ENCODE measurements at regions not wholly inside any gene's neighbourhood (a gene's known extent, or its start where the extent isn't known, plus 50 kb on each side); places are given as distances from the start of the nearest gene placed in this dataset.

DNA sequence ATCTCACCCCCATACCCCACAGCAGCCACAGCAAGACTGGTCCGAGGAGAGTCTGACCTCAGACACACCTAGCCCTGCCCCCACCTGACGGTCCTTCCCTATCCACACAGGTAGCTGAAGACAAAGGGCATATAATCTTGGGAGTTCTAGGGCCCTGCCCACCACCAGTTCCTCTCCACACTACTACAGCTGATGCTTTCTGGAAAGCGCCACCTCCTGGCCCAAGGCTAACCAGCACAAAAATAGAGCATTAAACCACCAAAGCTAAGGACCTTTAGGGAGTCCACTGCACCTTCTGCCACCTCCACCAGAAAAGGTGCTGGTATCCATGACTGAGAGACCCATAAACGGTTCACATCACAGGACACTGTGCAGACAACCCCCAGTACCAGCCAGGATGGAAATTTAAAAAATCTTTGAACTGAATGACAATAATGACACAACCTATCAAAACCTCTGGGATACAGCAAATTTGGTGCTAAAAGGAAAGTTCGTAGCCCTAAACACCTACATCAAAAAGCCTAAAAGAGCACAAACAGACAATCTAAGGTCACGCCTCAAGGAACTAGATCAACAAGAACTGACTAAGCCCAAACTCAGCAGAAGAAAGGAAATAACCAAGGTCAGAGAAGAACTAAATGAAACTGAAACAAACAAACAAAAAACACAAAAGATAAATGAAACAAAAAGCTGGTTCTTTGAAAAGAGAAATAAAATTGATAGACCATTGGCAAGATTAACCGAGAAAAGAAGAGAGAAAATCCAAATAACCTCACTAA is 122.1 kb upstream of the TPRG1 start:
- DNase-seq (ENCODE audit: low spot score): no peak

DNA sequence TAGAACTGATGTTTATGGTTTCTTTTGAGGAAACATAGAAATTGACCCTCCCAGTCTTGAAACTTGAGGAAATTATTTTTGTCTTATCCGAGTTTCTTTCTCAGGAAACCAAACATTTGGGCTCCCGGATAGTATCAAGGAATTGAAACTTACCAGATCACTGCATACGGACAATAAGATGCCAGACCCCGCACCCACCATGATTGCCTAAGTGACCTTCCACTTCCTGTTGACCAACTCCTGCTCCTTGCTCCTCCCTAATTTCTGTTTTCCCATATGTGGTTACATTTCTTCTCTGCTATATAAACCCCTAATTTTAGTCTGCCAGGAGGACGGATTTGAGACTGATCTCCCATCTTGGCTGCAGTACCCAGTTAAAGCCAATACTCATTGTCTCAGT is 118.4 kb upstream of the TPRG1 start:
- DNase-seq (ENCODE audit: low spot score): no peak

DNA sequence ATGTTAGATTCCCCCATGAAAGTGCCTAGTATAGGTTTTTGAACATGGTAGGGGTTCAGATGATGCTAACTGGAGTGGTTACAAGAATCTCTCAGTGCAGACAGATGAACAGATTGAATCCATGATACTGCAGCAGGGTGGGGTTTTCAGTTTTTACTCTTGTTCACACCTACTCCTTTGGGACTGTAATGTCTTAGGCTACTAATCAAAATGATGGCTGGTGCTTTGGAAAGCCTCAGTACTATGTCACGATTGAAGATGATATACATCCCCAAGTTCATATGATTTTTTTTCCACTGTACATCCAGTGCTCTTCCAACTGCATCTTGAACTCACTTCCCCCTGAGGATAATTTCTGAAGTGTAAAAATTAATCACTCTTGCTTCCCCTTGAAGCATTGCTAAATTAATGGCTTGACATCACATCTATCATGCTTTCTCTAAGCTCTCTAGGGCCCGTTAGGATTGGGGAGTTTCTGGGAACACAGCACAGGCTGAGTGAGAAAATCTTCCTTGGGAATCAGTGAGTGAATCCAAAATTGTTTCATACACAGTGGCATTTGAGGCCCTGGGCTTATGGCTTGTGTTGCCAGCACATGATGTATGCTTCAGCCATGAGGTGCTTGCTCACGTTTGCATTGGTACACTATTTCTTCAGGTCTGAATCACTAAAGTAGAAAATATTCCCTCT is 115.0 kb upstream of the TPRG1 start:
- no peak for DNase-seq (ENCODE audit: low spot score)

DNA sequence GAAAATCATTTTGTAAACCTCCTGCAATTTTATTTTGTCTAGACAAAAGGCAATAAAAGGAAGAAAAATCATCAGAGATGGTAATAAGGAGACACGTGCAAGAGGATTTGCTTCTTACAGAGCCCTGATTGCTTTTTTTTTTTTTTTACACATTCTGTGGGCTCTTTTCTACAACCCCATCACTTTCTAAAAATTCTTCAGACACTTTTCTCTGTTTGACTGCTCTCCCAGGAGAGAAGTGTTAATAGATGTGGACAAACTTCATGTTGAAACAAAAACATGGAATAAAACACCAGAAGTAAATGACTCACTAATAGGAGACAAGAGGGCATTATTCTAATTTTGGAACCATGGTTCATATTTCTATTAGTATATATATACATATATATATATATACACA is 114.4 kb upstream of the TPRG1 start:
- no peak for DNase-seq (ENCODE audit: low spot score)

DNA sequence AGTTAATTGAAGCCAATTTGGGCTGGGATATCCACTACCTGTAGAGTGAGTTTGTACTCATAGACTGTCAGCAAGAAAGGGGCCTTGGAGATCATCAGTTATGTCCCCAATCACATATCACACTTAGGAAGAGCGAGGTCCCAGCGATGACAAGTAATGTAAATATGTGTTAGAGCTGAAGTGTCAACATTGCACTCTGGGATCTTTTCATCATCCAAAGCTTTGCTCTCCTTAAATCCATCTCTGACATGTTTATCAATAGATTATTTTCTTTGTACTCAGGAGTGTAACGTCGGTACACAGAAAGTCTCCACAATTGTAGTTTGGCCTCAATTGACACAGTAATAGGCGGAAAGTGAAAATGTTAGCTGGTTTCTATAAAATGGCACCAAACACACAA is 113.7 kb upstream of the TPRG1 start:
- DNase-seq (ENCODE audit: low spot score): no peak

DNA sequence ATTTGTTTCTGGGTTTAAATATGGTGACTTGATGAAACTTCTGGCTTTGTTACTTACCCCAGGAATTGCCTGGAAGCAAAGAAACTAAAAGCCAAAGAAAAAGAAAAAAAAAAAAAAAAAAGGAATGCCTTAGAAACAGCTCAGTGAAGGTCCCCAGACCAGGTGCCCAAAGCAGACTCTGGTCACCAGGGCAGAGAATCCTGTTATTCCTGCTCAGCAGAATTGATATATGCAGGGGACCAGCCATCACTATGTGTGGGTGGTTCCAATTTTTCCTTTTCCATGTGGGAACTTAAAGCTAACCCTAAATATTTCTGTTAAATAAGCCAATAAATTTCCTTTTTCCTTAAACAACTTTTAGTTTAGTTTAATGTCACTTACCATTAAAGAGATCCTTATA is 100.8 kb upstream of the TPRG1 start:
- DNase-seq (ENCODE audit: low spot score): no peak

DNA sequence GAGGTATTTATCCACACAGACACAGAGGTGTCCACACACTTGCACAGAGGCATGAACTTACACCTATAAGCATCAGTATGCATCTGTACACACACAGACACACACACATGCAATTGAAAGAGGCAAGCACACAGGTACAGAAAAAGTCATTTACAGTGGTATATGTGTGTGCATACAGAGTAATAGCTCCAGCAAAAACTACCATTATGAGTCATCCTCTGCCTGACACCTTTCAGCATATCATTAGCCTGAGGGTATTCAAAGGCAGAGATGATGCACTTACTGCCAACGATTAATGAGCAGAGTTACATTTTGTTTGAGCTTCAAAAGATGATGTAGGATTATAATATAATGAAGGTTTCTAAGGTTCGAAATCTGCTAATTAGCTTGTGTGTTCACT is 100.3 kb upstream of the TPRG1 start:
- no peak for DNase-seq (ENCODE audit: low spot score)

DNA sequence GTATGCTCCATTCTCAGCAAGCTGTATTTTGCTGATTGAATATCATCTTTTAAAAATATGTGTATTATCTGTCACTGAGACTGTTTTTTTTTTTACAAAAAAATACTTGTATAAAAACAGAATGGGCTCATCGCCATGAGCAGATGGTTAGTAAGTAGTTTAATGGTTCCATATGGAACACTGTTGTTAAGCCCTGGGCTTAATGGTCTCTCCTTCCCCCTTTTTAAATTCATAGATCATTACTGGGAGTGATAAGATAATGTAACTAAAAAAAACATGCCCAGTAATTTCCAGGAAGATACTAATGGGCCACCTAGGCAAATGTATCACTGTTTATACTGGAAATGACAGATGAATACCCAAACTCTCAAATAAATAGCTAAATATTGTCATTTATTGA is 95.3 kb upstream of the TPRG1 start:
- DNase-seq (ENCODE audit: low spot score): no peak

DNA sequence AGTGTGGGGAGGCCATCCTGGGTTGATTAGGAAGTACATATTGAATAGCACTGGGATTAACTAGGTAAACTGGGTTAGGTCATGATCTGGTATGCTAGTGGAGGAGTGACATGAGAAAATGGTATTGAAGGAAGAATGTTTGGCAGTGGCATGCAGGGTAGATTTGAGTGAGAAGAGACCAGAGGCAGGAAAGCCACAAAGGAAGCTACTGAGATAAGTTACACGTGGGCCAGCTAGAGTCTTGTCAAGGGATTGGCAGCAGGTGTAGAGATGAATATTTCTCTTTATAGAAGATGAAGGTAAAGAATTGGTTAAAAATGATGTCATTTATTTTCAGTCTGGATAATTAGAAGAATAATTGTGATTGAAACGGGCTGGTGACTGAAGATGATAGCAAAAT is 91.0 kb upstream of the TPRG1 start:
- no peak for DNase-seq (ENCODE audit: low spot score)

DNA sequence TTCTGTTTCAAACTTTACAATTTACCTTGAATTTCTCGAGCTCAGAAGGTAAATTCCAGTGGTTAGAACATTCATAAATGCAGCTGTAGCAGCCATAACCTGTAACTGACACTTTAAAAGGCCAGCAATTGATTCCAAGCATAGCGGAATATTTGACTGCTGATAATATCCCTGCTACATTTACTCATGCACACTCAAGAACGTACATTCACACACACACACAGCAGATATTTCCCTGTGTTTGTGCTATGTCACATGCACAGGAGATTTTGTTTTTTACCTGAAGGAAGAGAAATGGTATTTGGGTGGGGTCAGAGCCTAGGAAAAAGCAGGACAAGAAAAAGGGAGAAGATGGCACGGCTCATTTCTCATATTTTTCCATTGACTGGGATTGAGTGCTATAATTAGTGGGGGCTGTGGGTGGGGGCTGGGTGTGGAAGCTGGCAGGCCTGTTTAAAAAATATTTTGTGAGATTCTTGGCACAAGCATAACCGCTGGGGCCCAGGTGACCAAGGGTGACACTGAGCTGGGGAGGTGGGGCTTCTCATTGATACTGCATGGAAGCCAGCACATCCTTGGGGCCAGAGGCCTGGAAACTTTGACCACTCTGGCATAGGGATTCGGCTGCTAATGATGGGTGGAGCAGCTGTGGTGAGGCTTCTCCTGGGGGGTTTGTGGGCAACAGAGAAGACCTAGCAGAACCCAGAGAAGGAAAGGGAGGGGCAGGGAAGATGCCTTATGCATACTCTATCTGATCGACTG is 88.9 kb upstream of the TPRG1 start:
- DNase-seq (ENCODE audit: low spot score): no peak

DNA sequence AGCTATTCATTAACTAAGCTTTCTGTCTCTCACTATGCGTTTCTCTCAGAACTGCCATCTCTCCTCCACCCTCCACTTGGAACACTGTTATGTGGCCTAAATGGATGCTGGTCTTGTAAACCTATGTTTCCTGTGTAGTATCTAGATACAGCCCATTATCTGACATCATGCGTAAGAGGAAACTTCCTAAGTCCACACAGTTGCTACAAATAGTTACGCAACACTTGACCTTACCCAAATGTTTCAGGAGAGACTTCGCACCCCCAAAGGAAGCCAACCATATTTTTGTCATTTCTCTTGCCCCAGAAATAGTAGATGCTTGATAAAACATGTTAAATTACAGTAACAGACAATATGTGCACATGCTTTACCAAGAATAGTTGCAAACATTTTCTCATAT is 87.2 kb upstream of the TPRG1 start:
- no peak for DNase-seq (ENCODE audit: low spot score)

DNA sequence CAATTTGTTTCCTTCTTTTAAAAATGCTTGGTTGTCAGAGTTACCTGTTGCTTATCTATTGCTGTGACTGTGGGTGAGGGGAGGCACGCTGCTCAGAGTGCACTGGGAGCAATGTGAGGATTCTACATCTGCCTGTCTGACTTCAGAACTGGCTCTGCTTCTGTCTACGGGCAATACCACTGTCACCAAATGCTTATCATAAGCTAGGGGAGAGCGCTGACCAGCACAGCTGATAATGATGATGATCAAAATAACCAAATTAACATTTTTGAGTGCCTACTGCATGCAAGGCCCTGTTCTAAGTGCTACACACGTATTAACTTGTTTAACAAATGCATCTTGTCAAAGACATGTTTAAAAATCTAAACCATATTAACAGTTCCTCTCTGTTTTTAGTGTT is 79.2 kb upstream of the TPRG1 start:
- DNase-seq (ENCODE audit: low spot score): no peak

DNA sequence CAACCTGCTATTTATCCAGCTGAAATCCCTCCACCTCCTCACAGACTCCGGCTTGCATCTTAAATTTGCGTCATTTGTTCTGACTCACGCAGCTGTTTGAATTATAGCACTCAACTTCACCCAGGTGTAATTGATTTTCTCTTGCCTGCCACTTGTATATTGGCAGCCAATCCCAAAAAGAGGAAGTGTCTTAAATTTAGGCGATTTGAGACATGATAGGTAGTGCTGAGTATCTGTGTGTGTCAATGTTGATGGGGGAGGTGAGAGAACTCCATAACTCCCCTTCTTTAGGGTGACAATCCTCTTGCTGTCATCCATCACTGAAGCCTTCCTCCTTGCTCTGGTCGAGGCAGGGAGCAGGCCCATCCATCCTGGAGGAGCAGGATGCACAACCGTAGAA is 77.2 kb upstream of the TPRG1 start:
- no peak for DNase-seq (ENCODE audit: low spot score)

DNA sequence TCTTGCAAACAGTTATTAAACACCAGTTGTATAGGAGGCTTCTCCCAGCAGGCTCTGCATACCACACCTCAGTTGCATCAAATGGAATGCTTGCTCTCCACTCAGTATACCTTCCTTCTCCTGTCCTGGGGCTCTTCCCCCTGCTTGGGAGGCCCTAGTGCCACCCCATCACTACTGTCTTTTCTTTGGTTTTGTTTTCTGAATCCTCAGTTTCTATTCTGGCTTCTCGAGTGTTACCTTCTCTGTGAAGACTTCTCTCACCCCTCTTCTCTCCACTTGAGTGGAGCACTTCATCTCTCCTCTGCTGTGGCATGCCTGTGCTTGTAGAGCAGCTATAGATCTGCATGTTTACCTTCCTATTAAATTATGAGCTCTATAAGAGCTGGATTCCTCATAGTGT is 75.7 kb upstream of the TPRG1 start:
- DNase-seq (ENCODE audit: low spot score): no peak

DNA sequence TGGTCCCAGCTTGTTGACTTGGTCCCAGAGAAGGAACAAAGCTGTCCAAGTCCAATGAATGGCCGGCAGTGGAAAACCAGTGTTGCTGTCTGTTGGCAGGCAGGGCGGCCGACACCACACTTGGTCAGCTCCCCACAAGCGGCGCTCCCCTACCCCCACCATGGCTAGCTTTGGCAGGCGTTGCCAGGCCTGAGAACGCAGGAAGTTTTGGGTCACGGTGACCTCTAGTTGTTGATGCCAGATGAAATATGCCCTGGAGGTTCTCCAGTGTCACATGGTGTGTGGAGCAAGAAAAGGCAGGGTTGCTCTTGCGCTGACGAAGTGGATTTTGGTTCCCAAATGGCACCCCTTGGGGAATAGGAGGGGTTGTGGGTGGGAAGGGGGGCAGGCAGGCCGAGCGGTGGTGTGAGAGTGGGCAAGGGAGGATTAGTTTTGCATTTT is 72.7 kb upstream of the TPRG1 start:
- no peak for DNase-seq (ENCODE audit: low spot score)

DNA sequence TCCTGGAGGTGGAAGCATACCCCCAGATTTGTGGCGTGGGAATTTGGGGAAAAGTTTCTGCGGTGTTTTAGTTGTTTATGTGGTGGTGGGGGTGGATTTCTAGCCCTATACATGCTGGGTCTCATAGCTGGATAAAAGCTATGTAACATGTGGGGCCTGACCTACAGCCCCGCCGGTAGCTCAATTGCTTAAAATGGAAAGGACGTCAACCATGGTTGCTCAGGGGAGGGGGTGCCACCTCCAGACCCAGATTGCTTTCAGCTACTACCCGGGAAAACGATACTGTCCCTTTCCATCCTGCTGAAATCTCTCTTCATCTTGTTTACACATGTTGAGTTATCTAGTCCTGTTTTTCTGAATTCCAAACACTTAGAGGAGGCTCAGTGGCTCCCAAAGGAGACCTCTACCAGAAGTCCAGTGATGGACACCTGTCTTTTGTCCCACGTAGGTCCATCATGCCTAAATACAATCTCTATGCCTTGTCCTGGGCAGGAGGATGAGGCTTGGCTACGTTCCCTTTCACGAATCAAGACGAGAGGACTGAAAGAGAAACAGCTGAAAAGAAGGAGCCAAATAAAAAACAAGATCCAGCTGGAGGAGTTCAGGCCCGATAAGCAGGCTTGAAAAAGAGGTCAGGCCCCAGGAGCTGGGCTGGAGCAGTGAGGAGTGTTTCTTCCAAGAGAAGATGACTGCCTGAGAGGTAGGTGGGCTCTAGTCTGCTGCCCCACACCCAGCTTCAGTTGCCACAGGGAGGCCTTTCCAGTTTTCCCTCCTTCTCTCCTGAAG is 72.1 kb upstream of the TPRG1 start:
- DNase-seq (ENCODE audit: low spot score): no peak

DNA sequence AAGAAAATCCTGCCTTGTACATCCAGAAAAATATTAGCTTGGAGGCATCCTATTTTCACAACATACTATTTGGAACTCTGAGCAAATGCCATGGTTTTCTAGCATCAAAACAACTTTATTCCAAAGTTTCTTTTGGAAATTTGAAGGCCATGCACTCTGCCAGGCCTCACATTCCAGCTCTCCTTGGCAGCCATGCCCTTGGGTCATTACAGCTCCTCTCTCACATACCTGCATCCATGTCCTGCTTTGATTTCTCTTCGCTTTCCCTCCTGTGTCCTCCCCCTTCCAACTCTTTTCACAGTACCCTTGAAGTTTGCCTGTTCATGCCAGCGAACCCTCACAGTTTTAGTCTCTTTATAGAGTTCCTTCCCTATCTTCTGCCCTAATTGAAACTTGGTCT is 70.9 kb upstream of the TPRG1 start:
- no peak for DNase-seq (ENCODE audit: low spot score)

DNA sequence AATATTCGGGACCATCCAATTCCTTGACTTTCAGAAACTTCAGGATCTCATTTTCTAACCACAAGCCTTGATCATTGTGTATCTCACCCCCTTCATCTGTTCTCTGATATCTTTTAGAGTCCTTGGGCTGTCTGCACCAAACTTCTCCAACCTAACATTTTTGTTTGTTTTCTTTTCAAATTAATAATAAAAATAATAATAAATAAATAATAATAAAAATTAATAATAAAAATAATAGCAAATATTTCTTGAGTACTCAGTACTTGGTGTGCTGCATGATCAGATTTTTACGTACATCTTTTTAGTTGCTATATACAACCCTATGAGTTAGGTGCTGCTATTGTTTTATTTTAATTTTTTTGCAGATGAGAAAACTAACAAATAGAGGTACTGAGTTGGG is 70.2 kb upstream of the TPRG1 start:
- DNase-seq (ENCODE audit: low spot score): no peak

DNA sequence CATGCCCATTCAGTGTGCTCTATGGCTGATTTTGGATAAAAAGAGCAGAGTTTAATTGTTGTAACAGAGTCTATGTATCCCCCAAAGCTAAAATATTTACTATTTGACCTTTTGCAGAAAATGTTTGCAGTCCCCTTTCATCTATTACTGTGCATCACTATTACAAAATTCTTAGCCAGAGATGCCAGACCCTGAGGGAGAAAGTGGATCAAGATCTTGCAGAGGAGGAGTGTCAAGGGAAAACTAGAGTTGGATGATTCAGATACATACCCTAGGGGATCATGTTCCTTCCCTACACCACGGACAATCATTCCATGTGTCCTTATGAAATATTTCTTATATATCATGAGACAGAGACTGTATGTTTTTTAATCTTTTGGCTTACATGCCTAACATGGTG is 68.6 kb upstream of the TPRG1 start:
- DNase-seq (ENCODE audit: low spot score): no peak

DNA sequence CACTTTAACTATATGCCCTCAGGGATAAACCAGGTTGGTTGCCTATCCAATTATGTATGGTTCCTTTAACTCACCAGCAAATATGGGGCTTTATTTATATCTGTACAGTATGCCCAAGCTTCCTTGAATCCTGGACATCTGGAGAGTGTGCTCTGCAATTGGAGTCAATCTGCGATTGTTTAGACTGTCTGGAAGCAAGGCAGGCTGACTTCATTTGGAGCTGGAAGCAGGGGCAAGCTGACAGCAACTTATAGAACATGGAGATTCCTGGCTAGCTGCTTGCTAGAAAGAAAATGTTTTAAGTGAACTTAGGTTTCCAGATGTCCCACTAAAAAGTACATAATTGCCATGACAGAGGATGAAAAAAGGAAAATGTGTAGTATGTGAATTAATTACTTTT is 63.7 kb upstream of the TPRG1 start:
- no peak for DNase-seq (ENCODE audit: low spot score)

DNA sequence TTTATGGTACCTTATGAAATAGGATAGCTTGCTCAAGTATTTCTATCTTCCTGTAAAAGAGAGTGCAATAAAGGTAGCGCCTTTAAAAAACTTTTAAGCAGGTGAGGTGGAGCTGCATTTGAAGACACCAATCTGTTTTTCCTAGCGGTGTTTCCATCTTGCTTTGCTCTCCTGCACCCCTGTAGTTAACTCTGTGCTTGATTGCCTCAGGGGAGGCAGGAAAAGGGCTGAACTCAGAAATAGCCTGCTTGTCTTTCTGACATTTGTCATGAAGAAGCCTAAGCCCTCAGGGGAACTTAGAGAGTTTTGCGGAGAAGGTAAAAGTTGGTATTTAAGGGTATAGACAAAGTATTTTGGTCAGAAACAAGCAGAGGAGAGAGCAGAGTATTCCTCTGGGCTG is 63.0 kb upstream of the TPRG1 start:
- no peak for DNase-seq (ENCODE audit: low spot score)

DNA sequence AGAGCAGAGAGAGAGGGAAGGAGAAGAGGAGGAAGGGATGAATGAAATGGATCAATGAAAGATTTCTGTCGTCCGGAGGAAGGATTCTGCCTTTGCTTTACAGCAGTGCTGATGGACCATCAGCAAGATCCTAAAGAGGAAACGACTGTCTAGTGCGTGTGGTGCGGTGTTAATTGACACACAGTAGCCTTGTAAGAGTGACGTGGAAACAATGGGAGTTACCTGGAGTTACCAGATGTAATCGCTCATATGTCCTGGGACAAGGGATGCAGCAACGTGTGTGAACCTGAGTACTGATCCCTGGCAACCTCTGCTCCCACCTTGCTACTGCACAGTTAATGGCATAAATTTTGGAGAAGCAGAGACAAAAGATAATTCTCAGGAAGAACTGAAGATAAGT is 62.6 kb upstream of the TPRG1 start:
- DNase-seq (ENCODE audit: low spot score): no peak

Measured in globus pallidus (tissue), 1 donor.